ENCODE measurements at regions not wholly inside any gene's neighbourhood (a gene's known extent, or its start where the extent isn't known, plus 50 kb on each side); places are given as distances from the start of the nearest gene placed in this dataset.
"Not testable (repeated sequence)": the region's sequence is repeated elsewhere in the genome, so short reads cannot be mapped to it uniquely, and the experiment has no call there.

GRCh38 chr18:30787410-30787809 lies 255.1 kb downstream of the DSC3 start:
- no peaks in the 10 kb centered on the region for H3K4me1 ChIP-seq (ENCODE audit: insufficient read depth, low read length, poor library complexity, severe bottlenecking)
- H3K27me3 ChIP-seq (ENCODE audit: insufficient read depth, low read length, poor library complexity, severe bottlenecking), result no peaks in the 10 kb centered on the region
- no peak overlapping the region for H2AFZ ChIP-seq (ENCODE audit: low read length)
- no peak overlapping the region for H3K4me3 ChIP-seq (ENCODE audit: low read length, poor library complexity, severe bottlenecking)
- no peaks in the 10 kb centered on the region for H3F3A ChIP-seq (ENCODE audit: low read depth)
- H3K9me2 ChIP-seq (replicated peaks; ENCODE audit: low read depth, low read length), result no peaks in the 10 kb centered on the region
- no peaks in the 10 kb centered on the region for H3K79me2 ChIP-seq (ENCODE audit: insufficient read depth, low read length)
- H3K4me2 ChIP-seq (ENCODE audit: low read depth, low read length, poor library complexity, severe bottlenecking), result no peak overlapping the region
- H3K36me3 ChIP-seq (ENCODE audit: insufficient read depth, low read length), result no peaks in the 10 kb centered on the region
- H3K9me3 ChIP-seq (ENCODE audit: insufficient read depth, low read depth, low read length), result no peaks in the 10 kb centered on the region
- TF ChIP-seq EZH2phosphoT487 (IDR thresholded peaks at IDR 0.05; ENCODE audit: borderline replicate concordance) (no peak), CTCF (conservative IDR thresholded peaks at IDR 0.05; ENCODE audit: low read length) (no peak)
- no peak overlapping the region for H3K9ac ChIP-seq (ENCODE audit: low read depth, low read length, poor library complexity, severe bottlenecking)
- no peaks in the 10 kb centered on the region for H4K20me1 ChIP-seq (ENCODE audit: insufficient read depth, low read length, poor library complexity, severe bottlenecking)

- Histone ChIP-seq H3K4me3 (ENCODE audit: low read length, poor library complexity, severe bottlenecking) (no peak overlapping the region), H4K20me1 (ENCODE audit: insufficient read depth, low read length, poor library complexity, severe bottlenecking) (no peaks in the 10 kb centered on the region), H3K79me2 (ENCODE audit: insufficient read depth, low read length) (no peaks in the 10 kb centered on the region), H3K9me3 (ENCODE audit: insufficient read depth, low read depth, low read length) (no peaks in the 10 kb centered on the region), H3K9me2 (replicated peaks; ENCODE audit: low read depth, low read length) (no peaks in the 10 kb centered on the region), H3K4me1 (ENCODE audit: insufficient read depth, low read length, poor library complexity, severe bottlenecking) (no peaks in the 10 kb centered on the region), H3K9ac (ENCODE audit: low read depth, low read length, poor library complexity, severe bottlenecking) (no peak overlapping the region), H2AFZ (ENCODE audit: low read length) (no peak overlapping the region), H3K4me2 (ENCODE audit: low read depth, low read length, poor library complexity, severe bottlenecking) (no peak overlapping the region), H3K36me3 (ENCODE audit: insufficient read depth, low read length) (no peaks in the 10 kb centered on the region), H3F3A (ENCODE audit: low read depth) (no peaks in the 10 kb centered on the region), H3K27me3 (ENCODE audit: insufficient read depth, low read length, poor library complexity, severe bottlenecking) (no peaks in the 10 kb centered on the region)
- TF ChIP-seq CTCF (conservative IDR thresholded peaks at IDR 0.05; ENCODE audit: low read length) (no peak), EZH2phosphoT487 (IDR thresholded peaks at IDR 0.05; ENCODE audit: borderline replicate concordance) (no peak)
Measured at GRCh38 chr18:30781601-30782000, 260.9 kb downstream of the DSC3 start.

- Histone ChIP-seq H3K9me3 (ENCODE audit: insufficient read depth, low read depth, low read length) (no peaks in the 10 kb centered on the region), H2AFZ (ENCODE audit: low read length) (no peak overlapping the region), H3K9ac (ENCODE audit: low read depth, low read length, poor library complexity, severe bottlenecking) (no peak overlapping the region), H3K79me2 (ENCODE audit: insufficient read depth, low read length) (no peaks in the 10 kb centered on the region), H3K36me3 (ENCODE audit: insufficient read depth, low read length) (no peaks in the 10 kb centered on the region), H3K4me2 (ENCODE audit: low read depth, low read length, poor library complexity, severe bottlenecking) (no peak overlapping the region), H3K9me2 (replicated peaks; ENCODE audit: low read depth, low read length) (no peaks in the 10 kb centered on the region), H3K27me3 (ENCODE audit: insufficient read depth, low read length, poor library complexity, severe bottlenecking) (no peaks in the 10 kb centered on the region), H3F3A (ENCODE audit: low read depth) (no peaks in the 10 kb centered on the region), H3K4me1 (ENCODE audit: insufficient read depth, low read length, poor library complexity, severe bottlenecking) (no peaks in the 10 kb centered on the region), H3K4me3 (ENCODE audit: low read length, poor library complexity, severe bottlenecking) (no peak overlapping the region), H4K20me1 (ENCODE audit: insufficient read depth, low read length, poor library complexity, severe bottlenecking) (no peaks in the 10 kb centered on the region)
- no peak for TF ChIP-seq EZH2phosphoT487 (IDR thresholded peaks at IDR 0.05; ENCODE audit: borderline replicate concordance)
- no peak for TF ChIP-seq CTCF (conservative IDR thresholded peaks at IDR 0.05; ENCODE audit: low read length)
Measured at GRCh38 chr18:30775629-30776028, 266.9 kb downstream of the DSC3 start.

GRCh38 chr18:30772170-30772569 lies 270.4 kb downstream of the DSC3 start:
- H4K20me1 ChIP-seq (ENCODE audit: insufficient read depth, low read length, poor library complexity, severe bottlenecking); H3K36me3 ChIP-seq (ENCODE audit: insufficient read depth, low read length); H3K9me3 ChIP-seq (ENCODE audit: insufficient read depth, low read depth, low read length); H3K27me3 ChIP-seq (ENCODE audit: insufficient read depth, low read length, poor library complexity, severe bottlenecking); H3K9ac ChIP-seq (ENCODE audit: low read depth, low read length, poor library complexity, severe bottlenecking); H3K4me3 ChIP-seq (ENCODE audit: low read length, poor library complexity, severe bottlenecking); H3F3A ChIP-seq (ENCODE audit: low read depth); H3K9me2 ChIP-seq (replicated peaks; ENCODE audit: low read depth, low read length); H3K4me1 ChIP-seq (ENCODE audit: insufficient read depth, low read length, poor library complexity, severe bottlenecking); H2AFZ ChIP-seq (ENCODE audit: low read length); H3K79me2 ChIP-seq (ENCODE audit: insufficient read depth, low read length); H3K4me2 ChIP-seq (ENCODE audit: low read depth, low read length, poor library complexity, severe bottlenecking): not testable (repeated sequence)
